GM18526 (cell line): ENCODE measurements at regions not wholly inside any gene's neighbourhood (a gene's known extent, or its start where the extent isn't known, plus 50 kb on each side); places are given as distances from the start of the nearest gene placed in this dataset.

ENCODE experiments used
- POLR2A ChIP-seq: IDR thresholded peaks from 3 replicates; pipeline ENCODE4 v1.6.1; 2011; ENCODE audit not compliant: insufficient read length; ENCODE audit errors: extremely low read depth

- TF ChIP-seq POLR2A = no peak
These were observed 62.9 kb downstream of the GADD45G start for GRCh38 chr9:89667726-89668125.

GRCh38 chr9:89668216-89668865 is 63.5 kb downstream of the GADD45G start:
- no peak for TF ChIP-seq POLR2A

GRCh38 chr9:89668866-89669246 is 64.0 kb downstream of the GADD45G start:
- no peak for TF ChIP-seq POLR2A

DNA sequence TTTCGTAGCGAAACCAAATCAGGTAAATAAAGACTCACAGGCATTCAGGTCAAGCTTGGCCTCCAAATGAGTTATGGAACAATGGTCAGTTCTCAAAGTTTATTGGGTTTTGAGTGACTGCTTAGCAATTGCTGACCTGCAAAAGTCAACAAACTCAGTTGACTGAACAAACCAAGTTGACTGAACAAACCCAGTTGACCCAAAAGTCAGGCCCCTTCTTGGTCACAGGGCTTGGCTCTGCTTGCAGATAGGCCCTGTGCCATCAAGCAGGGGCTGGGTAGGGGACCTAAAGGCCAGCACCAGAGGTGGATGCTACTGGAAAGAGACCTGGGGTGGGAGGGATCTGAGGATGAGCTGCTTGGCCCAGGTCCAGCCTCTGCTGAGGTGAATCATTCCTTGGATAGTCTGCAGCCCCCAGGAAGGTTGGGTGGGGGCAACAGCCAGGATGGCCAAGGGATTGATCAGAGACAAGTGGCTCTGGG is 64.6 kb downstream of the GADD45G start:
- TF ChIP-seq POLR2A = no peak

DNA sequence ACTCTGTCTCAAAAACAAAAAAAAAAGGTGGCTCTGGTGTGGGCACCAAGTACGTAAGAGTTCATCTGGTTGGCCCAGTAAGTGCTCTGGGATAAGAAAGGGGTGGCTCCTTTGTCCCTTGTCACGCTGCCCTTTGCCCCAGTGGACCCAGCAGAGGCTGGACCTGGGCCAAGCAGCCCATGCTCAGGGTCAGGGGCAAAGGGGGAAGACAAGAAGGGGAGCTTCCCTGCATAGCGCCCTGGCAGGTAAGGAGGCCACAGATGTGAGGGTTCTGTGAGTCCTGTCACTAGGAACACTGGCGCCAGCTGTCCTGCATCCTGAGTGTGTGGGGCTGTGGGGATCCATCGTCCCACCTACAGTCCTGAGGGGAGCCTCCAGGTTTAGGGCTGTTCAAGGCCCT is 65.3 kb downstream of the GADD45G start:
- TF ChIP-seq POLR2A = no peak

DNA sequence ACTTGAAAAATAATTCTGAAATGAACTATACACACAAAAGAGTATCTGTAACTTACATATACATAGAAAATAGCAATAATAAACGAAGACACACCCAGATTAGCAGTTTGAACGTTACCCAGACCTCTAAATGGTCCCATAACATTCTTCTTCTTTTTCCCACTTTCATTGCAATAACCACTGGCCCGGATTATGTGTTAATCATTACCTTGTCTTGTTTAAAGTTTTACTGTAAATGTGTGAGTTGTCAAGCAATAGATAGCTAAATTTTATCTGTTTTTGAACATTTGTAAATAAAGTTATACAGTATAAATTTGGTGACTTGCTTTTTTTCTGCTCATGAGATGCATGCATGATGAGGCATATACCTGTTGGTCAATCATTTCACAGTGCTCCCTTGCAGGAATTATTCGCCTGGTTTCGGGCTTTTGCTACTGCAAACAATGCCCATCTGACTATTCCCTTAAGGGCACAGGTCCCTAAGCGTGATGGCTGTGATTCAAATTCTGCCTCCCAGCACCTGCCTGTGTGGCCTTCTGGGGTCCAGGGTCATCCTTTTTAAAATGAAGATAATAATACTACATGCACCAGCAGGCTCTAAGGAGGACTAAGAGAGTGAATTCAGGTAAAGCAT is 66.1 kb downstream of the GADD45G start:
- TF ChIP-seq POLR2A = no peak

DNA sequence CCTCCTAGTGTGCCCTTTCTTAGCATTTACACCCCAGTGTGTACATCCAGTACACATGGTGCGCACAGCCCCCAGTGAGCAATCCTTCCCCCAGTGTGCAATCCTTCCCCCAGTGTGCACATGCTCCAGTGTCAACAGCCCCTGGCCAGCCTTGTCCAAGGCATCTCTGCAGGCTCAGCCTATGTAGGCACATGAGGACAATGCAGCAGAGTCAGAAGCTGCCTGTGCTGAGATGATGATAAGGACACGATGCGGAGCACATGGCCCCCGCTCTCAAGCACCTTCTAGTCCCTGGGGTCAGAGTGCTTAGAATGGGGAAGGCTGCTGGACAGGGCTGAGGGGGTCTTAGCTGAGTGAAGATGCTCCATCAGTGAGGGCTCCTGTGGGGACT is 69.8 kb downstream of the GADD45G start:
- TF ChIP-seq POLR2A = no peak

GRCh38 chr9:89675058-89675742 is 70.4 kb downstream of the GADD45G start:
- TF ChIP-seq POLR2A = no peak

- TF ChIP-seq POLR2A = no peak
These were observed 71.5 kb downstream of the GADD45G start for GRCh38 chr9:89676281-89676680.

- TF ChIP-seq POLR2A = no peak
These were observed 73.0 kb downstream of the GADD45G start for GRCh38 chr9:89677702-89678395.

- TF ChIP-seq POLR2A = no peak
These were observed 73.7 kb downstream of the GADD45G start for GRCh38 chr9:89678396-89679015.

DNA sequence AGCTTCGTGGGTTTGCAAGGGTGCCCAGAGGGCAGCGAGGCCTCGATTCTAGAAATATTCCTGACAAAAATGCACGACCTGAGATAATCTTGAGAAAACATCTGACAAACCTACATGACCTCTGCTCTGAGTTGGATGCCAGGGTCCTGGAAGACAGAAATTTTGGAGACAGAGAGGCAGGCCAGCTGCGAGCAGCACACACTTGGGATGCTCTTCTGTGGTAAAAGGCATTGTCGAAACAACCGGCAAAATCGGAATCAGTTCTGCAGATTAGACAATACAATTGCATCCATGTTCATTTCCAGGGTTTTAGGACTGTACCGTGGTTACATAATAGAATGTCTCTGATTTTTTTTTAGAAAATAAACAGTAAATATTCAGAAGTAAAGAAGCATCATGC is 74.2 kb downstream of the GADD45G start:
- TF ChIP-seq POLR2A = no peak

DNA sequence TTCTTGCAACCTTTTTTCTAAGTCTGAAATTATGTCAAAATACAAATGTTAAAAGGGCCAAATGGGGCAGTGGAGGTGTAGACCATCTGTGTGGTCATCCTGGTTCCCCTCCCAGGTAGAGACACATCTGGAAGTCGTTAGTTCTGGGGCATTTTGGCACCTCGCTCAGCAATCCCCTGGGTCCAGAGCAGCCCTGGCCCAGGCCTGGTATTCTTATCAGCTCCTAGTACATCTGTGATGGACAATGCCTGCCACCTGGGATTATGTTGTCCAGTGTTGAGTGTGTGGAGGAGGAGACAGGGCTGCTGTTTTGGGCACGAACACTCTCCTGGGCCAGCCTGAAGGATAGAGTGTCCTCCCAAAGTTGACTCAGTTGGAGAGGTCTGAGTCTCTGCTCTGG is 74.8 kb downstream of the GADD45G start:
- no peak for TF ChIP-seq POLR2A

- no peak for TF ChIP-seq POLR2A
These were observed 76.0 kb downstream of the GADD45G start for GRCh38 chr9:89680547-89681467.
